HG02623 (cell line): ENCODE measurements at regions not wholly inside any gene's neighbourhood (a gene's known extent, or its start where the extent isn't known, plus 50 kb on each side); places are given as distances from the start of the nearest gene placed in this dataset.

Experiments
- ATAC-seq: cut with Tn5 transposase; IDR thresholded peaks from one replicate; pipeline ENCODE4 v1.9.1; 2021; ENCODE audit warnings: moderate library complexity; ENCODE audit not compliant: unreplicated experiment

GRCh38 chr1:189851806-189852367 lies 625.8 kb downstream of the BRINP3 start:
- ATAC-seq: no peak

- ATAC-seq: peak; percentile 90
Measured at GRCh38 chr1:189859385-189859977, 618.2 kb downstream of the BRINP3 start.

- ATAC-seq: no peak
Measured at GRCh38 chr1:189866606-189867005, 611.1 kb downstream of the BRINP3 start.

- no peak for ATAC-seq
Measured at GRCh38 chr1:189868021-189868420, 609.6 kb downstream of the BRINP3 start.

GRCh38 chr1:189874715-189875435 lies 602.8 kb downstream of the BRINP3 start:
- ATAC-seq: no peak

- no peak for ATAC-seq
Measured at GRCh38 chr1:189880135-189880534, 597.5 kb downstream of the BRINP3 start.

GRCh38 chr1:189899686-189900425 lies 577.8 kb downstream of the BRINP3 start:
- no peak for ATAC-seq

- ATAC-seq: no peak
Measured at GRCh38 chr1:189904509-189904908, 573.2 kb downstream of the BRINP3 start.

- ATAC-seq: no peak
Measured at GRCh38 chr1:189908113-189908512, 569.6 kb downstream of the BRINP3 start.

- no peak for ATAC-seq
Measured at GRCh38 chr1:189921613-189922012, 556.1 kb downstream of the BRINP3 start.

- no peak for ATAC-seq
Measured at GRCh38 chr1:189927641-189928040, 550.0 kb downstream of the BRINP3 start.

- ATAC-seq: no peak
Measured at GRCh38 chr1:189929501-189930099, 548.1 kb downstream of the BRINP3 start.

GRCh38 chr1:189936861-189937260 lies 540.8 kb downstream of the BRINP3 start:
- no peak for ATAC-seq

- no peak for ATAC-seq
Measured at GRCh38 chr1:189939967-189940366, 537.7 kb downstream of the BRINP3 start.

GRCh38 chr1:189941922-189942321 lies 535.7 kb downstream of the BRINP3 start:
- no peak for ATAC-seq

GRCh38 chr1:189958756-189959155 lies 518.9 kb downstream of the BRINP3 start:
- ATAC-seq: no peak

GRCh38 chr1:189960769-189961168 lies 516.9 kb downstream of the BRINP3 start:
- no peak for ATAC-seq

GRCh38 chr1:189962181-189962580 lies 515.5 kb downstream of the BRINP3 start:
- ATAC-seq: no peak

GRCh38 chr1:189970331-189971230 lies 507.1 kb downstream of the BRINP3 start:
- no peak for ATAC-seq

- ATAC-seq: no peak
Measured at GRCh38 chr1:189971656-189972055, 506.0 kb downstream of the BRINP3 start.
